Peyer's patch (tissue), 4 donors: ENCODE measurements at regions not wholly inside any gene's neighbourhood (a gene's known extent, or its start where the extent isn't known, plus 50 kb on each side); places are given as distances from the start of the nearest gene placed in this dataset.

Source experiments
- DNase-seq, 3 donors: peaks; one replicate each; pipeline ENCODE4 v3.0.0-alpha.2; 2017 to 2019
- H3K27ac ChIP-seq, 4 donors: fragments of 200-600 bp; sonication (generic); one replicate each; pipeline ENCODE4 v1.5.1; 2016 to 2019
- H3K27me3 ChIP-seq, 2 donors: fragments of 200-600 bp; sonication (generic); one replicate each; pipeline ENCODE4 v1.5.1; 2019
- H3K36me3 ChIP-seq, 3 donors: fragments of 200-600 bp; sonication (generic); one replicate each; pipeline ENCODE4 v1.5.1; 2016 to 2019
- H3K4me1 ChIP-seq, 4 donors: fragments of 200-600 bp; sonication (generic); one replicate each; pipeline ENCODE4 v1.5.1; 2016 to 2019
- H3K4me3 ChIP-seq, 4 donors: fragments of 200-600 bp; sonication (generic); 1 replicate in 3 of 4; 2 replicates in 1 of 4; pipeline ENCODE4 v1.5.1; 2016 to 2019; ENCODE audit warnings: mild to moderate bottlenecking in 1 of 4
- H3K9me3 ChIP-seq, 4 donors: fragments of 200-600 bp; sonication (generic); one replicate each; pipeline ENCODE4 v1.5.1; 2016 to 2019; ENCODE audit warnings: mild to moderate bottlenecking in 1 of 4
- POLR2A ChIP-seq, 2 donors: fragments of 450-650 bp; IDR thresholded peaks; one replicate each; pipeline ENCODE4 v1.5.1; 2017; ENCODE audit warnings: antibody characterized with exemption in 2 of 2, mild to moderate bottlenecking in 2 of 2, moderate library complexity in 2 of 2
- TF ChIP-seq, protein P1 (sequence below), 6 experiments: fragments of 450-650 bp in 4 of 6; fragments of 200-600 bp in 2 of 6; sonication (generic) in 1 of 6; IDR thresholded peaks; one replicate each; pipeline ENCODE4 v1.5.1; 2017 to 2019; ENCODE audit warnings: antibody characterized with exemption in 6 of 6, mild to moderate bottlenecking in 3 of 6, moderate library complexity in 1 of 6

DNA sequence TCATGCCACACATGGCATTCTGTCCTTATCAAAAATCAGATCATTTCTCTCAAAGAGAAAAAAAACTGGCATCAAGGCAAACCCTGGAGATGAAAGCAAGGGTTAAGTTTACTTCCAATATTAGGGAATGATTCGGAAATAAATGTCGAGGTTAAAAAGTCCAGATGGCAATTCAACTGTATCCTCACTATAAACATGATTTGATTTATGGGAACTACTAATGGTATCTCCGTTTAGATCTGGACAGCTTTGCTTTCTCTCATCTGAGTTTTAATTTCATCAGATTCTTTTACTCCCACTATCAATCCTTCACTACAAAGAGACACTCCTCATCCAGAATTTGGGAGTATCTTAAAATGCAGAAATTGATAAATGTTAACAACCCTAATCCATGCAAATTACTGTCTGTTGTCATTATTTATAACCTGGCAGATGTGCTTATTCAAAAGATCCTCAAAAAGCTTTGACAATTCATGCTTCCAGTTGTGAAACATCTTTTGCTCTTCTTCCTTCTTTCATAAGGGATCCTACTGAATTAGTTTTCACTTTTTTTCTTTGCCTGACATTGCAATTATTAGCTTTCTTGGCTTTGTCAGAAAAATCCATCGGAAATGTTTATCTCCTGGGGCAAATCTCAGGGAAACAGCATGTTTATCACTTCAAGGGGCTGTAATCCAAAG is 903.2 kb downstream of the MCTP2 start:
- H3K27me3 ChIP-seq = no peaks in the 10 kb centered on the region
- TF ChIP-seq, protein P1, sequence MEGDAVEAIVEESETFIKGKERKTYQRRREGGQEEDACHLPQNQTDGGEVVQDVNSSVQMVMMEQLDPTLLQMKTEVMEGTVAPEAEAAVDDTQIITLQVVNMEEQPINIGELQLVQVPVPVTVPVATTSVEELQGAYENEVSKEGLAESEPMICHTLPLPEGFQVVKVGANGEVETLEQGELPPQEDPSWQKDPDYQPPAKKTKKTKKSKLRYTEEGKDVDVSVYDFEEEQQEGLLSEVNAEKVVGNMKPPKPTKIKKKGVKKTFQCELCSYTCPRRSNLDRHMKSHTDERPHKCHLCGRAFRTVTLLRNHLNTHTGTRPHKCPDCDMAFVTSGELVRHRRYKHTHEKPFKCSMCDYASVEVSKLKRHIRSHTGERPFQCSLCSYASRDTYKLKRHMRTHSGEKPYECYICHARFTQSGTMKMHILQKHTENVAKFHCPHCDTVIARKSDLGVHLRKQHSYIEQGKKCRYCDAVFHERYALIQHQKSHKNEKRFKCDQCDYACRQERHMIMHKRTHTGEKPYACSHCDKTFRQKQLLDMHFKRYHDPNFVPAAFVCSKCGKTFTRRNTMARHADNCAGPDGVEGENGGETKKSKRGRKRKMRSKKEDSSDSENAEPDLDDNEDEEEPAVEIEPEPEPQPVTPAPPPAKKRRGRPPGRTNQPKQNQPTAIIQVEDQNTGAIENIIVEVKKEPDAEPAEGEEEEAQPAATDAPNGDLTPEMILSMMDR (IDR thresholded peaks at IDR 0.05) = no peak
- no peak for TF ChIP-seq POLR2A (IDR thresholded peaks at IDR 0.05)
- no peaks in the 10 kb centered on the region for H3K9me3 ChIP-seq
- H3K4me3 ChIP-seq = no peak overlapping the region
- peaks cover 0 to 5% (median 0%) of the 10 kb centered on the region in 4 donors for H3K4me1 ChIP-seq
- H3K36me3 ChIP-seq = no peaks in the 10 kb centered on the region
- DNase-seq = no peak
- no peak overlapping the region for H3K27ac ChIP-seq

DNA sequence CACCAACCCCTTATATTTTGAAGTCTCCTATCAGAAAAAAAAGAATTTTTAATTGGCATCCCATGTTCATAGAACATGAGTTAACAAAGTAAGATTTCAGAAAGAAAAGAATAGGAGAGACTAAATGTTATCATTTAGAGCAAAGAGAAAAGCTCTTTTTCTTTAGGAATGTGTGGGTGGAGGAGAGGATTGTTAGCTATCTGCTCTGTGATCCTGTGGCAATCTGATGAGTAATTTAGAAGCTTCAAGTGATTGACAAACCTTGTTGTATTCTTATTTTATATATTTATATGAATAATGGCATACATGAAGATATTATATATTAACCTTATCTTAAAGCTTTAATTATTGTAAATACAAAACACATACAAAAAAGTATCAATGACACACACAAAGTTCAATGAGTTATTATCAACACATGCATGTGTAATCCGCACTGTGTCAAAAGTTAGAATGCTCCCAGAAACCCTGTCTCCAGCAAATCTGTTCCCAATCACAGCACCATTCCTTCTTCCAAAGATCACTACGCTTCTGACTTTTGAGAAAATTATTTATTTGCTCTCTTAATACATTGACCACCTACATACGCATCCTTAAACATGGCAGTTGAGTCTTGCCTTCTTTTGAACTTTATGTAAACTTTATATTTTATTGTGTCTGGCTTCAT is 907.4 kb downstream of the MCTP2 start:
- H3K36me3 ChIP-seq = no peaks in the 10 kb centered on the region
- no peak for TF ChIP-seq POLR2A (IDR thresholded peaks at IDR 0.05)
- TF ChIP-seq, protein P1 (IDR thresholded peaks at IDR 0.05) = no peak
- no peak overlapping the region for H3K27ac ChIP-seq
- H3K4me3 ChIP-seq = no peak overlapping the region
- H3K9me3 ChIP-seq = no peaks in the 10 kb centered on the region
- peaks cover 0 to 5% (median 0%) of the 10 kb centered on the region in 4 donors for H3K4me1 ChIP-seq
- H3K27me3 ChIP-seq = no peaks in the 10 kb centered on the region
- DNase-seq = no peak

DNA sequence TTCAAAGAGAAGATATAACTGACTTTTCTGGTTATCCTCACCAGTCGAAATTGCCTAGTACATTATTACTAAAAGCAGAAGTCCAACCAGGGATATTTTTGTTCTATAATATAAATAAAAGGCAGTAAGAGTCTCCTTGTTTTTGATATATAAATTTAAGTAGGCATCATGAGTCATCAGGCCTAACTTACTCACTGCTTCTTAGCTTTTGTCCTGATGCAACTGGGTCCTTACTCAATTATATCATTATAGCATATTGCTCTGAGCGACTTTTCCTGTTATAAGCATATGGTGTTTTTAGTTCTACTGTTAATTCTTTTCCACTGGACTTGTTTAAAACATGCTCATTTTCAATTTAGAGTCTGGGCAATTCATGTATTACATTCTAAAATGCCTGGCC is 910.1 kb downstream of the MCTP2 start:
- TF ChIP-seq, protein P1 (IDR thresholded peaks at IDR 0.05) = no peak
- TF ChIP-seq POLR2A (IDR thresholded peaks at IDR 0.05) = no peak
- H3K4me1 ChIP-seq = no peaks in the 10 kb centered on the region
- H3K36me3 ChIP-seq = no peaks in the 10 kb centered on the region
- no peak overlapping the region for H3K27ac ChIP-seq
- no peak for DNase-seq
- no peaks in the 10 kb centered on the region for H3K9me3 ChIP-seq
- no peak overlapping the region for H3K4me3 ChIP-seq
- H3K27me3 ChIP-seq = no peaks in the 10 kb centered on the region

DNA sequence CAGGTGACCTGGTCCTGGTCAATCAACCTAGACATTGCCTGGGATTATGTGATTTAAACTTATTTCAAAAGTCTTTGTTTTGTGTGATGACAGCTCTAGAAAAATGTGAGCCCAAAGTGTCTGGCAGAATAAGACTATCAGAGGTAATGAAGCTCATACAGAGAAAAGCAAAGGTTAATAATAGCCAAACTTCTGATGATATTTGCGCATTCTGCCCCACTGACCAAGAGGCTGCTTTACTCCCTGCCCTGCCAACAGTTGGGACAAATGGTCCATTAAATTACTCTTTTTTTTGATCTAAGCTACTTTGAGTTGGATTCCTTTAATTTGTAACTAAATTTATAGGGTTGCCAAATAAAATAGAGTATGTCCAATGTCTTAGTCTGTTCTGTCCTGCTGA is 911.2 kb downstream of the MCTP2 start:
- Histone ChIP-seq H3K4me1 (no peaks in the 10 kb centered on the region), H3K4me3 (no peak overlapping the region), H3K27ac (no peak overlapping the region), H3K27me3 (no peaks in the 10 kb centered on the region), H3K9me3 (no peaks in the 10 kb centered on the region), H3K36me3 (no peaks in the 10 kb centered on the region)
- DNase-seq = no peak
- no peak for TF ChIP-seq POLR2A (IDR thresholded peaks at IDR 0.05)
- TF ChIP-seq, protein P1 (IDR thresholded peaks at IDR 0.05) = no peak

DNA sequence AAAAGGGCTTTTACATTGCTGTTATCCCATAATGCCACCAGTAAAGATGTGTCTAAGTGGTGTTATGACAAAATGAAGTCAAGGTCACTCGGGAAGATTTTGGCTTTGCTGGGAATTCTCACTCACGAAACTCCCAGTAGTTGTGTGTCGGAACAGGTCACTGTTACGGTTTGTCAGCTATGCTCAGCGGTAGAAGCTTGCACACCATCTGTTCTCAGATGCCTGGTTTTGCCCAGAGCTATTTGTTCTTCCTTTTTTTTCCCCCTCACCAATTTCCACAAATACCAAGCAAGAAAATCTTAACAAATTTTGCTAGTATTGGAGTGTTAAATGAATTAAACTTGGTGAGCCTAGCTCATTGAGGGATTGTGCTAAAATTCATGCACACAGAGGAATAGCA is 915.1 kb downstream of the MCTP2 start:
- DNase-seq = no peak
- no peaks in the 10 kb centered on the region for H3K36me3 ChIP-seq
- TF ChIP-seq, protein P1 (IDR thresholded peaks at IDR 0.05) = no peak
- no peak for TF ChIP-seq POLR2A (IDR thresholded peaks at IDR 0.05)
- no peaks in the 10 kb centered on the region for H3K27me3 ChIP-seq
- no peak overlapping the region for H3K4me3 ChIP-seq
- H3K27ac ChIP-seq = no peak overlapping the region
- H3K9me3 ChIP-seq = no peaks in the 10 kb centered on the region
- H3K4me1 ChIP-seq = no peaks in the 10 kb centered on the region
